ENCODE measurements at regions not wholly inside any gene's neighbourhood (a gene's known extent, or its start where the extent isn't known, plus 50 kb on each side); places are given as distances from the start of the nearest gene placed in this dataset.
"Not testable (repeated sequence)": the region's sequence is repeated elsewhere in the genome, so short reads cannot be mapped to it uniquely, and the experiment has no call there.

- no peaks in the 10 kb centered on the region for H3K4me1 ChIP-seq (ENCODE audit: control insufficient read depth, insufficient read depth, low read length)
- no CpG with 5 or more reads among the region's 3 CpGs for WGBS (ENCODE audit: insufficient coverage, insufficient read length)
- H3K27me3 ChIP-seq (ENCODE audit: control insufficient read depth, insufficient read depth, low read length) = no peaks in the 10 kb centered on the region
Measured at GRCh38 chr10:8410506-8410905, 356.0 kb downstream of the GATA3 start.

GRCh38 chr10:8412541-8412940, 358.1 kb downstream of the GATA3 start:
- WGBS (ENCODE audit: insufficient coverage, insufficient read length) = no CpG with 5 or more reads among the region's 6 CpGs
- Histone ChIP-seq H3K27me3 (ENCODE audit: control insufficient read depth, insufficient read depth, low read length) (no peaks in the 10 kb centered on the region), H3K4me3 (ENCODE audit: low read length) (no peak overlapping the region), H3K9me3 (ENCODE audit: control insufficient read depth, insufficient read depth, low read length) (no peaks in the 10 kb centered on the region), H3K4me1 (ENCODE audit: control insufficient read depth, insufficient read depth, low read length) (no peaks in the 10 kb centered on the region), H3K36me3 (ENCODE audit: control insufficient read depth, insufficient read depth, low read length) (no peaks in the 10 kb centered on the region), H3K27ac (ENCODE audit: low read length) (no peak overlapping the region)
- DNase-seq (ENCODE audit: low read depth, low spot score) = no peak

More at GRCh38 chr10:8410506-8410905, 356.0 kb downstream of the GATA3 start:
- no peaks in the 10 kb centered on the region for H3K9me3 ChIP-seq (ENCODE audit: control insufficient read depth, insufficient read depth, low read length)
- DNase-seq (ENCODE audit: low read depth, low spot score) = no peak
- H3K4me3 ChIP-seq (ENCODE audit: low read length) = no peak overlapping the region
- no peaks in the 10 kb centered on the region for H3K36me3 ChIP-seq (ENCODE audit: control insufficient read depth, insufficient read depth, low read length)
- no peak overlapping the region for H3K27ac ChIP-seq (ENCODE audit: low read length)

GRCh38 chr10:8415029-8415428, 360.5 kb downstream of the GATA3 start:
- no CpG with 5 or more reads among the region's 2 CpGs for WGBS (ENCODE audit: insufficient coverage, insufficient read length)
- not testable (repeated sequence) for H3K9me3 ChIP-seq (ENCODE audit: control insufficient read depth, insufficient read depth, low read length); H3K27ac ChIP-seq (ENCODE audit: low read length); H3K4me3 ChIP-seq (ENCODE audit: low read length); H3K27me3 ChIP-seq (ENCODE audit: control insufficient read depth, insufficient read depth, low read length); H3K36me3 ChIP-seq (ENCODE audit: control insufficient read depth, insufficient read depth, low read length); H3K4me1 ChIP-seq (ENCODE audit: control insufficient read depth, insufficient read depth, low read length); DNase-seq (ENCODE audit: low read depth, low spot score)

GRCh38 chr10:8416192-8416701, 361.8 kb downstream of the GATA3 start:
- H3K9me3 ChIP-seq (ENCODE audit: control insufficient read depth, insufficient read depth, low read length) = no peaks in the 10 kb centered on the region
- WGBS (ENCODE audit: insufficient coverage, insufficient read length) = no CpG with 5 or more reads among the region's 8 CpGs
- no peaks in the 10 kb centered on the region for H3K27me3 ChIP-seq (ENCODE audit: control insufficient read depth, insufficient read depth, low read length)
- H3K4me3 ChIP-seq (ENCODE audit: low read length) = no peak overlapping the region
- H3K4me1 ChIP-seq (ENCODE audit: control insufficient read depth, insufficient read depth, low read length) = no peaks in the 10 kb centered on the region
- no peaks in the 10 kb centered on the region for H3K36me3 ChIP-seq (ENCODE audit: control insufficient read depth, insufficient read depth, low read length)
- no peak overlapping the region for H3K27ac ChIP-seq (ENCODE audit: low read length)
- DNase-seq (ENCODE audit: low read depth, low spot score) = no peak

GRCh38 chr10:8416760-8417159, 362.3 kb downstream of the GATA3 start:
- DNase-seq (ENCODE audit: low read depth, low spot score) = no peak
- H3K27me3 ChIP-seq (ENCODE audit: control insufficient read depth, insufficient read depth, low read length) = no peaks in the 10 kb centered on the region
- no peaks in the 10 kb centered on the region for H3K9me3 ChIP-seq (ENCODE audit: control insufficient read depth, insufficient read depth, low read length)
- H3K27ac ChIP-seq (ENCODE audit: low read length) = no peak overlapping the region
- H3K4me3 ChIP-seq (ENCODE audit: low read length) = no peak overlapping the region
- no peaks in the 10 kb centered on the region for H3K36me3 ChIP-seq (ENCODE audit: control insufficient read depth, insufficient read depth, low read length)
- no peaks in the 10 kb centered on the region for H3K4me1 ChIP-seq (ENCODE audit: control insufficient read depth, insufficient read depth, low read length)
- no CpG with 5 or more reads among the region's 3 CpGs for WGBS (ENCODE audit: insufficient coverage, insufficient read length)

GRCh38 chr10:8417631-8418030, 363.1 kb downstream of the GATA3 start:
- no peak for DNase-seq (ENCODE audit: low read depth, low spot score)
- no CpG with 5 or more reads among the region's 1 CpG for WGBS (ENCODE audit: insufficient coverage, insufficient read length)
- H3K27ac ChIP-seq (ENCODE audit: low read length) = no peak overlapping the region

GRCh38 chr10:8418631-8419030, 364.1 kb downstream of the GATA3 start:
- Histone ChIP-seq H3K4me3 (ENCODE audit: low read length) (no peak overlapping the region), H3K9me3 (ENCODE audit: control insufficient read depth, insufficient read depth, low read length) (no peaks in the 10 kb centered on the region), H3K36me3 (ENCODE audit: control insufficient read depth, insufficient read depth, low read length) (no peaks in the 10 kb centered on the region), H3K4me1 (ENCODE audit: control insufficient read depth, insufficient read depth, low read length) (no peaks in the 10 kb centered on the region), H3K27me3 (ENCODE audit: control insufficient read depth, insufficient read depth, low read length) (no peaks in the 10 kb centered on the region), H3K27ac (ENCODE audit: low read length) (no peak overlapping the region)
- DNase-seq (ENCODE audit: low read depth, low spot score) = no peak
- no CpG with 5 or more reads among the region's 4 CpGs for WGBS (ENCODE audit: insufficient coverage, insufficient read length)

More at GRCh38 chr10:8417631-8418030, 363.1 kb downstream of the GATA3 start:
- Histone ChIP-seq H3K4me1 (ENCODE audit: control insufficient read depth, insufficient read depth, low read length) (no peaks in the 10 kb centered on the region), H3K27me3 (ENCODE audit: control insufficient read depth, insufficient read depth, low read length) (no peaks in the 10 kb centered on the region), H3K4me3 (ENCODE audit: low read length) (no peak overlapping the region), H3K9me3 (ENCODE audit: control insufficient read depth, insufficient read depth, low read length) (no peaks in the 10 kb centered on the region), H3K36me3 (ENCODE audit: control insufficient read depth, insufficient read depth, low read length) (no peaks in the 10 kb centered on the region)

GRCh38 chr10:8420182-8420581, 365.7 kb downstream of the GATA3 start:
- no peaks in the 10 kb centered on the region for H3K9me3 ChIP-seq (ENCODE audit: control insufficient read depth, insufficient read depth, low read length)
- no peak overlapping the region for H3K27ac ChIP-seq (ENCODE audit: low read length)
- H3K4me3 ChIP-seq (ENCODE audit: low read length) = no peak overlapping the region
- H3K27me3 ChIP-seq (ENCODE audit: control insufficient read depth, insufficient read depth, low read length) = no peaks in the 10 kb centered on the region
- DNase-seq (ENCODE audit: low read depth, low spot score) = no peak
- no peaks in the 10 kb centered on the region for H3K4me1 ChIP-seq (ENCODE audit: control insufficient read depth, insufficient read depth, low read length)
- WGBS (ENCODE audit: insufficient coverage, insufficient read length) = no CpG with 5 or more reads among the region's 2 CpGs
- H3K36me3 ChIP-seq (ENCODE audit: control insufficient read depth, insufficient read depth, low read length) = no peaks in the 10 kb centered on the region

GRCh38 chr10:8424555-8425211, 370.2 kb downstream of the GATA3 start:
- Histone ChIP-seq H3K9me3 (ENCODE audit: control insufficient read depth, insufficient read depth, low read length) (no peaks in the 10 kb centered on the region), H3K27ac (ENCODE audit: low read length) (no peak overlapping the region), H3K27me3 (ENCODE audit: control insufficient read depth, insufficient read depth, low read length) (no peaks in the 10 kb centered on the region), H3K4me1 (ENCODE audit: control insufficient read depth, insufficient read depth, low read length) (no peaks in the 10 kb centered on the region; the same call in 1 of the 2 replicates), H3K4me3 (ENCODE audit: low read length) (no peak overlapping the region), H3K36me3 (ENCODE audit: control insufficient read depth, insufficient read depth, low read length) (no peaks in the 10 kb centered on the region)
- no CpG with 5 or more reads among the region's 3 CpGs for WGBS (ENCODE audit: insufficient coverage, insufficient read length)
- no peak for DNase-seq (ENCODE audit: low read depth, low spot score)

GRCh38 chr10:8428654-8429053, 374.2 kb downstream of the GATA3 start:
- H3K27ac ChIP-seq (ENCODE audit: low read length) = no peak overlapping the region
- H3K27me3 ChIP-seq (ENCODE audit: control insufficient read depth, insufficient read depth, low read length) = no peaks in the 10 kb centered on the region
- no CpG with 5 or more reads among the region's 4 CpGs for WGBS (ENCODE audit: insufficient coverage, insufficient read length)
- peak; percentile 31 for DNase-seq (ENCODE audit: low read depth, low spot score)
- H3K9me3 ChIP-seq (ENCODE audit: control insufficient read depth, insufficient read depth, low read length) = no peaks in the 10 kb centered on the region
- H3K4me1 ChIP-seq (ENCODE audit: control insufficient read depth, insufficient read depth, low read length) = no peaks in the 10 kb centered on the region; the same call in 1 of the 2 replicates
- H3K4me3 ChIP-seq (ENCODE audit: low read length) = no peak overlapping the region
- H3K36me3 ChIP-seq (ENCODE audit: control insufficient read depth, insufficient read depth, low read length) = no peaks in the 10 kb centered on the region

- no peak for DNase-seq (ENCODE audit: low read depth, low spot score)
- no peak overlapping the region for H3K4me3 ChIP-seq (ENCODE audit: low read length)
- H3K4me1 ChIP-seq (ENCODE audit: control insufficient read depth, insufficient read depth, low read length) = no peaks in the 10 kb centered on the region; the same call in 1 of the 2 replicates
- no peaks in the 10 kb centered on the region for H3K27me3 ChIP-seq (ENCODE audit: control insufficient read depth, insufficient read depth, low read length)
- H3K9me3 ChIP-seq (ENCODE audit: control insufficient read depth, insufficient read depth, low read length) = no peaks in the 10 kb centered on the region
- H3K36me3 ChIP-seq (ENCODE audit: control insufficient read depth, insufficient read depth, low read length) = no peaks in the 10 kb centered on the region
- WGBS (ENCODE audit: insufficient coverage, insufficient read length) = no CpG with 5 or more reads among the region's 3 CpGs
- H3K27ac ChIP-seq (ENCODE audit: low read length) = no peak overlapping the region
Measured at GRCh38 chr10:8430321-8430720, 375.8 kb downstream of the GATA3 start.

All from iPS DF 6.9 (cell line).